AG04450 (cell line): ENCODE measurements at regions not wholly inside any gene's neighbourhood (a gene's known extent, or its start where the extent isn't known, plus 50 kb on each side); places are given as distances from the start of the nearest gene placed in this dataset.

Experiments
- CTCF ChIA-PET: fragments of 300-600, 350-600 bp; formaldehyde crosslinking; extraction: SDS; loops from one replicate; lab custom pipeline; 2022; ENCODE audit warnings: antibody characterized with exemption, inconsistent platforms; lab: Charles Lee
- POLR2A ChIA-PET: fragments of 350-600 bp; formaldehyde crosslinking; extraction: SDS; loops from one replicate; lab custom pipeline; 2021; ENCODE audit warnings: antibody characterized with exemption, inconsistent platforms; lab: Yijun Ruan, JAX
- DNase-seq: peaks from one replicate; pipeline ENCODE4 v3.0.0-alpha.2; 2011; ENCODE audit warnings: low read depth, low spot score
- H3K27ac ChIP-seq: one replicate; pipeline ENCODE4 v1.5.1; 2012; ENCODE audit warnings: low read depth, low read length, control low read depth
- H3K27me3 ChIP-seq: one replicate; pipeline ENCODE4 v1.6.0; 2012; ENCODE audit warnings: low read length; ENCODE audit not compliant: control insufficient read depth, insufficient read depth
- H3K4me3 ChIP-seq: 2 replicates; pipeline ENCODE4 v1.5.1; 2011; ENCODE audit warnings: mild to moderate bottlenecking, low read depth, low read length, control low read depth
- H3K9me3 ChIP-seq: 2 replicates; pipeline ENCODE4 v1.5.1; 2012; ENCODE audit warnings: low read length; ENCODE audit not compliant: control insufficient read depth, insufficient read depth
- TF ChIP-seq, protein P1 (sequence below): IDR thresholded peaks from 2 replicates; pipeline ENCODE4 v1.5.1; 2011; ENCODE audit warnings: low read depth, low read length, control low read depth, inconsistent platforms

DNA sequence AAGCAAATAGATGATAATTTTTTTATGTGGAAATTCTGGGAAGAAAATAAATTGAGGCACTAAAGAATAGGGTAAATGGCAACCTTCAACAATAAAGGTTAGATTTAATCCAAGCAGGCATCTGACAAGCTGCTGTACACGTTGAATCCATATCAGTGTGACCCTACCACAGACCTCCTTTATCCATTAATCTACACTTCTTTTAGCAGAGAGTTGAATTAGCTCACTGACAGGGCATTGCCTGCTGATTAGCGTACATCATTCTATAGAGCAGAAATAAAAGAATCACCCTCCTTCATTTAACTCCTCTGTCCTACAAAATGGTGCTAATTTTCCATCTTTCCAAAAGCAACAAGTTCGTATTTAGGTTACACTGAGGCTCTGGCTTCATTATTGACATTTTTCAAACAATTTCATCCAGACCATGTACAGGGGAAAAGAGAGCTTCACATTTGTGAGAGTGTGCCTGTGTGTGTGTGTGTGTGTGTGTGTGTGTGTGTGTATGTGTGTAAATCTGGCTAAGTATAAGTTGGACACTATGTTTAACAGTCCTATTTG lies 356.0 kb downstream of the TFEC start:
- ChIA-PET CTCF (interaction anchor here (1.4 kb wide), 1 partner anchor 809 kb away, joined by 4 read pairs; no protein-coding TSS in a partner anchor), POLR2A (no interaction called here)
- TF ChIP-seq, protein P1, sequence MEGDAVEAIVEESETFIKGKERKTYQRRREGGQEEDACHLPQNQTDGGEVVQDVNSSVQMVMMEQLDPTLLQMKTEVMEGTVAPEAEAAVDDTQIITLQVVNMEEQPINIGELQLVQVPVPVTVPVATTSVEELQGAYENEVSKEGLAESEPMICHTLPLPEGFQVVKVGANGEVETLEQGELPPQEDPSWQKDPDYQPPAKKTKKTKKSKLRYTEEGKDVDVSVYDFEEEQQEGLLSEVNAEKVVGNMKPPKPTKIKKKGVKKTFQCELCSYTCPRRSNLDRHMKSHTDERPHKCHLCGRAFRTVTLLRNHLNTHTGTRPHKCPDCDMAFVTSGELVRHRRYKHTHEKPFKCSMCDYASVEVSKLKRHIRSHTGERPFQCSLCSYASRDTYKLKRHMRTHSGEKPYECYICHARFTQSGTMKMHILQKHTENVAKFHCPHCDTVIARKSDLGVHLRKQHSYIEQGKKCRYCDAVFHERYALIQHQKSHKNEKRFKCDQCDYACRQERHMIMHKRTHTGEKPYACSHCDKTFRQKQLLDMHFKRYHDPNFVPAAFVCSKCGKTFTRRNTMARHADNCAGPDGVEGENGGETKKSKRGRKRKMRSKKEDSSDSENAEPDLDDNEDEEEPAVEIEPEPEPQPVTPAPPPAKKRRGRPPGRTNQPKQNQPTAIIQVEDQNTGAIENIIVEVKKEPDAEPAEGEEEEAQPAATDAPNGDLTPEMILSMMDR, result no peak
- Histone ChIP-seq H3K27me3 (no peaks in the 10 kb centered on the region), H3K9me3 (no peaks in the 10 kb centered on the region), H3K27ac (no peak overlapping the region), H3K4me3 (no peak overlapping the region)
- DNase-seq, result no peak

DNA sequence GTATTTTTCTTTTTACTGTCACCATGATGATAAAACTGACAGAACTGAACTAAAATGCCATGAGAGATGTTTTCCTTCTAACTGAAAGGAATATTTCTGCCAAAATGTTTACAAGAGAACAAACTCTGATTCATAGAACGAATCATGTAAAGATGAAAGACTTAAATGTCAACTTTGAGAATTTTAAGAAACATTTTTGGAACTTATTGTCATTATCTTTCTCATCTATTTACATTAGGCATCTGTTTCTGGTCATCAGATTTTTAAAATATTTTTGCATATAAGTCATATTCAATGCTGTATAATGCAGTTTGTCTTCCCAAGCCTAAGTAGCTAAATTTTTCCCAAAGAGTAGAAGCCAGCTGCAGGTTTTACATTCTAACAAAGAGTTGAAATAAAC lies 358.5 kb downstream of the TFEC start:
- Histone ChIP-seq H3K9me3 (no peaks in the 10 kb centered on the region), H3K4me3 (no peak overlapping the region), H3K27ac (no peak overlapping the region), H3K27me3 (no peaks in the 10 kb centered on the region)
- POLR2A ChIA-PET, result interaction anchor here (0.7 kb wide), 1 partner anchor 1110 kb away, joined by 3 read pairs; no protein-coding TSS in a partner anchor
- CTCF ChIA-PET, result no interaction called here
- DNase-seq, result no peak
- TF ChIP-seq, protein P1, result no peak

DNA sequence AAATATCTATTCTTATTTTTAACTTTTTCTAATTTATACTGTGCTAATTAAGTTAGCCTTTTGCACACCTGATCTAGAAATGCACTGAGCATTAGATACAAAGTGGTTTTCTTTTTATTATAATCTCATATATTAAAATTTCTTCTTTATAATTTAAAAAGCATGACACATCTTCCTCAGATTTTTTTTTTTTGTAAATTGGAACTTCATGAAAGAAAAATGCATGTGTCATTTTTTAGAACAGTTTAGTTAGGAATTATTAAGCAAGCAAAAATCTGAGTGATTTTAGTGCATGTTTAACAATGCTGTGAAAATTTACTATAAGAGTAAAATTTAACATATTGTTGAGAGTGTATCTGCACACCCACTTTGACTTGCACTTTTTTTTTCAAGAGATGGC lies 367.9 kb downstream of the TFEC start:
- TF ChIP-seq, protein P1, result no peak
- POLR2A ChIA-PET, result no interaction called here
- CTCF ChIA-PET, result no interaction called here
- Histone ChIP-seq H3K4me3 (no peak overlapping the region), H3K9me3 (peaks cover 3% of the 10 kb centered on the region; the same call in 1 of the 2 replicates), H3K27me3 (no peaks in the 10 kb centered on the region), H3K27ac (no peak overlapping the region)
- no peak for DNase-seq

DNA sequence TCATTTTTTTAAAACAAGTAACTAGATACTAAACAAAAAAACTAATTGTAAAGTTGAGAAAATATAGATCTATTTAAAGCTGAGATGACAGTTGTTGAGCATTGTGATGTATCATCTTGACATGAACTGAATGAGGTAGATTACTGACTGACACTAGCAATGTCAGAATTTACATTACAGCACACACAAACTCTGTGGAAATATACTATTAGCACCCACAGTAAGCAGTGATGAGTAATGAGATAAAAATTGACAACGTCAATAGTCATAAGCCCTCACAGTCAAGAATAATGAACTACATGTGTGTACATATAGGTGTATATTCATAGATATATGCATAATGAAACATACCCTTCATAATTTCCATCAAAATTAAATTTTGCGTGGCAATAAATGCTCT lies 368.4 kb downstream of the TFEC start:
- CTCF ChIA-PET, result no interaction called here
- POLR2A ChIA-PET, result no interaction called here
- no peak overlapping the region for H3K27ac ChIP-seq
- H3K4me3 ChIP-seq, result no peak overlapping the region
- peaks cover 3% of the 10 kb centered on the region; the same call in 1 of the 2 replicates for H3K9me3 ChIP-seq
- DNase-seq, result no peak
- H3K27me3 ChIP-seq, result no peaks in the 10 kb centered on the region
- TF ChIP-seq, protein P1, result no peak

DNA sequence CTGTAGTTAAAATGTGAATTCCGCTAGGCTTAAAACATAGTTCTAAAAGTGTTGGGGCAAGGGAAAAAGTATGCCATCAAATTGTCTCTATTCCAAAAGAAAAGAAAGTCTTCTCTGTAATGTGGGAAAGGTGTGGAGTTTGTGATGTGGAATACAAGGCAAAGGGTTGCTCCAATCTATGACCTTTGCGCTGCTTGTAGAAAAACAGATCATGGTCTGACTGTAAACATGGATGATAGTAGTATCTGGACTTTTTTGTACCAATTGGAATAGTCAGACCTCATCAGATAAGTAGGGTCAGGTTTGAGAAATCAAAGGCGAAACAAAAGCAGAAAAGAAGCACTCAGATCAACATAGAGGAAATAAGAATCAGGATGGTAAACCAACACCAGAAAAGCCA lies 372.3 kb downstream of the TFEC start:
- Histone ChIP-seq H3K27ac (no peak overlapping the region), H3K27me3 (no peaks in the 10 kb centered on the region), H3K4me3 (no peak overlapping the region), H3K9me3 (peaks cover 3% of the 10 kb centered on the region; the same call in 1 of the 2 replicates)
- ChIA-PET POLR2A (no interaction called here), CTCF (interaction anchor here (0.6 kb wide), 1 partner anchor 121 kb away, joined by 3 read pairs; no protein-coding TSS in a partner anchor)
- TF ChIP-seq, protein P1, result no peak
- no peak for DNase-seq
